ENCODE measurements at regions not wholly inside any gene's neighbourhood (a gene's known extent, or its start where the extent isn't known, plus 50 kb on each side); places are given as distances from the start of the nearest gene placed in this dataset.

DNA sequence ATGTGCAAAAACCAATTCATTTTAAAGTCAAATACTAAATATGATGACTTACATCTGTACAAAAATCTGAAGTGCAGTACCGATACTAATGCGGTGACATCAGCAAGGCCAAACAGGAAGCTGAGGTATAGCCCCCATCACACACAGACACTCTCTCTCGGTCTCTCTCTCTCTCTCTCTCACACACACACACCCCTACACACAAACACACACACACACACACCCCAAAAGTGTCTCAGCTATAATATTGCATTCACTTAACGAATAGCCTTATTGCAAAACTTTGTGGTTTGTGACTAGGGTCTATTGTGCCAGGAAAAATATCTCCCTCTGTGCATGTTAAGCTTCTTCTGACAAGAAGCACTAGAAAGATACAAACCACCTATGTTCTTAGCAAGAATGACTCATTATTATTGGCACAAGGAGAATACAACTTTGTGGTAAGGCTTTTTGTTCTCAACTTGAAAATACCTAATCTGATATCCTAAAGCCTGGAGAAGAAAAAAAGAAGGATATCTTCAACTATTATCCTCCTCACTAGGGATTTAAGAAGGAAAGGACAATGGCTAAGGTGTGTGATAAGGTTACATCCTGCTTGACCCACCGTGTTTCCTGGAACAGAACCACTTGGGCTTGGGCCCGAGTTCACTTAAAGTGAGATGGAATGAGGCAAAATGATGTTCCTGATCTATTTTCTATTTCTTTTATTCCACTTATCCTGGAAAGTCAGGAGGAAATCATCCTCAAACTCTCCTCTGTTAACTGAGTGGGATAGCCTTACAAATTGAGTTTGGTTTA lies 107.1 kb downstream of the NIBAN1 start:
- no peak for DNase-seq
- Histone ChIP-seq H3K36me3 (no peaks in the 10 kb centered on the region), H3K27me3 (ENCODE audit: insufficient read depth, low read depth, severe bottlenecking) (no peaks in the 10 kb centered on the region), H3K9me3 (ENCODE audit: severe bottlenecking) (no peaks in the 10 kb centered on the region), H3K4me3 (ENCODE audit: low read depth, low read length) (no peak overlapping the region), H3K27ac (no peak overlapping the region)
- TF ChIP-seq, protein P1, sequence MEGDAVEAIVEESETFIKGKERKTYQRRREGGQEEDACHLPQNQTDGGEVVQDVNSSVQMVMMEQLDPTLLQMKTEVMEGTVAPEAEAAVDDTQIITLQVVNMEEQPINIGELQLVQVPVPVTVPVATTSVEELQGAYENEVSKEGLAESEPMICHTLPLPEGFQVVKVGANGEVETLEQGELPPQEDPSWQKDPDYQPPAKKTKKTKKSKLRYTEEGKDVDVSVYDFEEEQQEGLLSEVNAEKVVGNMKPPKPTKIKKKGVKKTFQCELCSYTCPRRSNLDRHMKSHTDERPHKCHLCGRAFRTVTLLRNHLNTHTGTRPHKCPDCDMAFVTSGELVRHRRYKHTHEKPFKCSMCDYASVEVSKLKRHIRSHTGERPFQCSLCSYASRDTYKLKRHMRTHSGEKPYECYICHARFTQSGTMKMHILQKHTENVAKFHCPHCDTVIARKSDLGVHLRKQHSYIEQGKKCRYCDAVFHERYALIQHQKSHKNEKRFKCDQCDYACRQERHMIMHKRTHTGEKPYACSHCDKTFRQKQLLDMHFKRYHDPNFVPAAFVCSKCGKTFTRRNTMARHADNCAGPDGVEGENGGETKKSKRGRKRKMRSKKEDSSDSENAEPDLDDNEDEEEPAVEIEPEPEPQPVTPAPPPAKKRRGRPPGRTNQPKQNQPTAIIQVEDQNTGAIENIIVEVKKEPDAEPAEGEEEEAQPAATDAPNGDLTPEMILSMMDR (IDR thresholded peaks at IDR 0.05; ENCODE audit: low read depth, low read length): no peak

DNA sequence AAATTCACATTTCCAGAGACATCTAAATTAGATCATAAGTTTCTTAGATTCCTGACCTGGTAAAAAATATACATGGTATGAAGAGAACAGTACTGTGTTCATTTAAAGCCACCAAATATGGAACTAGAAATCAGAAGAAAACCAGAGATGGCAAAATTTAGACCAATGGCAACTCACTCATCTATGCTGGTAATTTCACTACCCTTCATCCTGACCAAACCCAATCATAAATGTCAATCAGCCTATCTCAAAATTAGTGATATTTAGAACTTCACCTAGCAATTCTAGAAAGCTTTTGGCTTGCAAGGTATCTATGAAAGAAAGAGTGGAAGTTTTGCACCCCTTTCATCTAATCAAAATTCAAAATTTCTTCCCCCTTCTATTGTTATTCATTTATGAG lies 107.7 kb downstream of the NIBAN1 start:
- H3K9me3 ChIP-seq (ENCODE audit: severe bottlenecking): no peaks in the 10 kb centered on the region
- H3K4me3 ChIP-seq (ENCODE audit: low read depth, low read length): no peak overlapping the region
- TF ChIP-seq, protein P1 (IDR thresholded peaks at IDR 0.05; ENCODE audit: low read depth, low read length): no peak
- no peaks in the 10 kb centered on the region for H3K27me3 ChIP-seq (ENCODE audit: insufficient read depth, low read depth, severe bottlenecking)
- no peak for DNase-seq
- no peak overlapping the region for H3K27ac ChIP-seq
- H3K36me3 ChIP-seq: no peaks in the 10 kb centered on the region

DNA sequence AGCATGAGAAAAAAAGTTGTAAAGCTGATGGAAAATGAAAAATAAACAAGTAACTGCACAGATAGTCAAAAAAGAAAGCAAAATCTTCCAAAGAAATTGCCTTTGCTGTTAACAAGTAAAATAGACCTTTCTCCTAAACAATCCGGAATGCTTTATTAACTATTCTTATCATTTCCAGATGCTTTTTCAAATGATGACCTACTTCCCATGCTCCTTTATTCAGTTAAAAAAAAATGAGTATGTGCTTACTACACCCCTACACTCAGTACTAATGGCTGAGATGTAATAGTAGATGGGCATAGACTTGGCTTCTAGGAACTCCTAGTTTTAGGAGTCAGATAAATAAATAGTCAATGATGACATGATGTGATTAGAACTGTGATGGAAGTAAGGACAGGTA lies 108.5 kb downstream of the NIBAN1 start:
- DNase-seq: no peak
- Histone ChIP-seq H3K4me3 (ENCODE audit: low read depth, low read length) (no peak overlapping the region), H3K36me3 (no peaks in the 10 kb centered on the region), H3K27me3 (ENCODE audit: insufficient read depth, low read depth, severe bottlenecking) (no peaks in the 10 kb centered on the region), H3K27ac (no peak overlapping the region), H3K9me3 (ENCODE audit: severe bottlenecking) (no peaks in the 10 kb centered on the region)
- TF ChIP-seq, protein P1 (IDR thresholded peaks at IDR 0.05; ENCODE audit: low read depth, low read length): no peak

DNA sequence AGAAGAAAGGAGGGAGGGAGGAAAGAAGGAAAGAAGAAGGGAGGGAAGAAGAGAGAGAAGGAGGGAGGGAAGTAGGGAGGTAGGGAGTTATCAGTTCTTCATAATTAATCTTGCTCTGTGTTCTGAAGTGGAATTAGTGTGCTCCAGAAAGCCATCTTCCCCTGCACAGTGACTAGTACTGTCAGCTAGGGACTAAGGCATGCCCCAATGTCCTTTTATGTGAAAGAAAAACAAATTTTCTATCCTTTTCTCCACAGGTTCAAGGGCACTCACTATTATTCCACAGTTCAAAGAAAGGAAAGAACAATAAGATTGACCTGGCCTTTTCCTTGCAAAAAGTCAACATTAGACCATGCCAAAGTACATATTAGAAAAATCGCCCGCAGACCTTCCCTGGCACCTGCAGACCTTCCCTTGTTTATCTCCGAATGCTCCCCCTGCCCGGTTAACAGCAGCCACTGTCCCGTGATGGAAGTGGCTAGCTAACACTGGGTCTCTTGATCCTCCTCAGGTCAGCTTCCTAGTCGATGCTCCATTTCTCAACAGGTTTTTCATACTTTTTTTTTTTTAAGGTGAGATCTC lies 107.2 kb upstream of the EDEM3 start:
- TF ChIP-seq, protein P1 (IDR thresholded peaks at IDR 0.05; ENCODE audit: low read depth, low read length): no peak
- no peaks in the 10 kb centered on the region for H3K27me3 ChIP-seq (ENCODE audit: insufficient read depth, low read depth, severe bottlenecking)
- H3K9me3 ChIP-seq (ENCODE audit: severe bottlenecking): no peaks in the 10 kb centered on the region
- no peak overlapping the region for H3K27ac ChIP-seq
- H3K36me3 ChIP-seq: no peaks in the 10 kb centered on the region
- H3K4me3 ChIP-seq (ENCODE audit: low read depth, low read length): no peak overlapping the region
- no peak for DNase-seq

DNA sequence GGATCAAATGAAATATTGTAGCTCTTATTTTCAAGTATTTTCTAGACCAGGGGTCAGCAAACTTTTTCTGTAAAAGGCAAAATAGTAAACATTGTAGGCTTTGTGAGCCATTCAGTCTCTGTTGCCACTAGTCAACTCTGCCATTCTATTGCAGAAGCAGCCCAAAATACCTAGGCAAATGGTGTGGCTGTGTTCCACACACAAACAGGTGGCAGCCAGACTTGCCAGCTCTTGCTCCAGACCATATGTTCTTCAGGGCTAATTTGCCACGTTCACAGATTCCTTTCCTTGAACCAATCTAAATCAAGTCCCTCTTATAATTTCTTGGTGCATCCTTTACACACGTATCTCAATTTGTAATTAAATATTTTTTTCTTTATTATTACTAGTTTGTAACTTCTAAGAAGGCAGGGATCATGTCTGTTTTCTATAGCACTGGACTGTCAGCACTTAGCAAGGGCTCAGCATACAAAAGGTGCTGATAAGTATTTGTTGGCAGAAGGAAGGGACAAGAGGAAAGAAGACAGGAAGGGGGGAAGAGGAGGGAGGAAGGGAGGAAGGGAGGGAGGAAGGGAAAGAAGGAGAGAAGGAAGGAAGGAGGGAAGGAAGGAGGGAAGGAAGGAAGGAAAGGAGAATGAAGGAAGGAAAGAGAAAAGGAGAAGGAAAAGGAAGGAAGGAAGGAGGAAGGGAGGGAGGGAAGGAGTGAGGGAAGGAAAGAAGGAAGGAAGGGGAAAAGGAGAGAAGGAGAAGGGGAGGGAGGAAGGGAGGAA lies 106.5 kb upstream of the EDEM3 start:
- TF ChIP-seq, protein P1 (IDR thresholded peaks at IDR 0.05; ENCODE audit: low read depth, low read length): no peak
- Histone ChIP-seq H3K4me3 (ENCODE audit: low read depth, low read length) (no peak overlapping the region), H3K27ac (no peak overlapping the region), H3K36me3 (no peaks in the 10 kb centered on the region), H3K9me3 (ENCODE audit: severe bottlenecking) (no peaks in the 10 kb centered on the region), H3K27me3 (ENCODE audit: insufficient read depth, low read depth, severe bottlenecking) (no peaks in the 10 kb centered on the region)
- no peak for DNase-seq

Data from WERI-Rb-1 (cell line).